ENCODE measurements at regions not wholly inside any gene's neighbourhood (a gene's known extent, or its start where the extent isn't known, plus 50 kb on each side); places are given as distances from the start of the nearest gene placed in this dataset.

GRCh38 chr15:91561371-91562100, 292.0 kb upstream of the SLCO3A1 start:
- TF ChIP-seq, protein P1, sequence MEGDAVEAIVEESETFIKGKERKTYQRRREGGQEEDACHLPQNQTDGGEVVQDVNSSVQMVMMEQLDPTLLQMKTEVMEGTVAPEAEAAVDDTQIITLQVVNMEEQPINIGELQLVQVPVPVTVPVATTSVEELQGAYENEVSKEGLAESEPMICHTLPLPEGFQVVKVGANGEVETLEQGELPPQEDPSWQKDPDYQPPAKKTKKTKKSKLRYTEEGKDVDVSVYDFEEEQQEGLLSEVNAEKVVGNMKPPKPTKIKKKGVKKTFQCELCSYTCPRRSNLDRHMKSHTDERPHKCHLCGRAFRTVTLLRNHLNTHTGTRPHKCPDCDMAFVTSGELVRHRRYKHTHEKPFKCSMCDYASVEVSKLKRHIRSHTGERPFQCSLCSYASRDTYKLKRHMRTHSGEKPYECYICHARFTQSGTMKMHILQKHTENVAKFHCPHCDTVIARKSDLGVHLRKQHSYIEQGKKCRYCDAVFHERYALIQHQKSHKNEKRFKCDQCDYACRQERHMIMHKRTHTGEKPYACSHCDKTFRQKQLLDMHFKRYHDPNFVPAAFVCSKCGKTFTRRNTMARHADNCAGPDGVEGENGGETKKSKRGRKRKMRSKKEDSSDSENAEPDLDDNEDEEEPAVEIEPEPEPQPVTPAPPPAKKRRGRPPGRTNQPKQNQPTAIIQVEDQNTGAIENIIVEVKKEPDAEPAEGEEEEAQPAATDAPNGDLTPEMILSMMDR (IDR thresholded peaks at IDR 0.05 in 2 of 3, conservative IDR thresholded peaks at IDR 0.05 in 1 of 3; ENCODE audit: borderline replicate concordance in 1 of 3, insufficient read depth in 1 of 3, low read depth in 2 of 3, low read length in 2 of 3), result no peak
- TF ChIP-seq, protein P2, sequence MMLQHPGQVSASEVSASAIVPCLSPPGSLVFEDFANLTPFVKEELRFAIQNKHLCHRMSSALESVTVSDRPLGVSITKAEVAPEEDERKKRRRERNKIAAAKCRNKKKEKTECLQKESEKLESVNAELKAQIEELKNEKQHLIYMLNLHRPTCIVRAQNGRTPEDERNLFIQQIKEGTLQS (IDR thresholded peaks at IDR 0.05), result no peak
- TF ChIP-seq EZH2phosphoT487 (IDR thresholded peaks at IDR 0.05; ENCODE audit: borderline replicate concordance) (no peak), SP1 (IDR thresholded peaks at IDR 0.05; ENCODE audit: low read depth) (no peak), ZNF274 (IDR thresholded peaks at IDR 0.05; ENCODE audit: low read depth, low read length) (no peak)

Data from HCT116 (cell line).